Hepatocyte (in vitro differentiated cells): ENCODE measurements at regions not wholly inside any gene's neighbourhood (a gene's known extent, or its start where the extent isn't known, plus 50 kb on each side); places are given as distances from the start of the nearest gene placed in this dataset.

Source experiments
- EZH2 ChIP-seq: fragments of 200-600 bp; sonication (generic); IDR thresholded peaks from 2 replicates; pipeline ENCODE4 v1.6.1; 2016; ENCODE audit warnings: antibody characterized with exemption, mild to moderate bottlenecking, borderline replicate concordance
- TF ChIP-seq, protein P1 (sequence below): fragments of 200-600 bp; sonication (generic); IDR thresholded peaks from 2 replicates; pipeline ENCODE4 v1.5.1; 2016; ENCODE audit warnings: antibody characterized with exemption, mild to moderate bottlenecking; ENCODE audit not compliant: poor library complexity

DNA sequence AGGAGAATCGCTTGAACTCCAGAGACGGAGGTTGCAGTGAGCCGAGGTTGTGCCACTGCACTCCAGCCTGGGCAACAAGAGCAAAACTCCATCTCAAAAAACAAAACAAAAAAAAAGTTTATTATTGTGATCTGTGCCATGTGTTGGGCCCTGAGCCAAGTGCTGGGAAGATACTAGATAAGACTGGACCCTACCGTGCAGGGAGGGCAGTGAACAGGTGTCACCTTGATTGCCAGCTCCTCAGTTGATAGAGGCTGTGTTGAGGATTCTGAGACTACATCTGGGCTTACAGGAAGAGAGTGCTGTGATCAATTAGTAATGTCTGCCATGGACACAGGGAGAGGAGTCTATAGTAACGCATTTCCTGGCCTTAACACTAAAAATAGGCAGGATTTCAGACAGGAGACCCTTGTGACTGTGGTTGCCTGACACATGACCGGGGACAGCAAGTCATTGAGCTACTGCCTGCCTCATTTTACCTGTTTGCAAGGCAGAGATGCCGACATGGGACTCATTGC lies 201.5 kb downstream of the C9orf50 start:
- TF ChIP-seq, protein P1, sequence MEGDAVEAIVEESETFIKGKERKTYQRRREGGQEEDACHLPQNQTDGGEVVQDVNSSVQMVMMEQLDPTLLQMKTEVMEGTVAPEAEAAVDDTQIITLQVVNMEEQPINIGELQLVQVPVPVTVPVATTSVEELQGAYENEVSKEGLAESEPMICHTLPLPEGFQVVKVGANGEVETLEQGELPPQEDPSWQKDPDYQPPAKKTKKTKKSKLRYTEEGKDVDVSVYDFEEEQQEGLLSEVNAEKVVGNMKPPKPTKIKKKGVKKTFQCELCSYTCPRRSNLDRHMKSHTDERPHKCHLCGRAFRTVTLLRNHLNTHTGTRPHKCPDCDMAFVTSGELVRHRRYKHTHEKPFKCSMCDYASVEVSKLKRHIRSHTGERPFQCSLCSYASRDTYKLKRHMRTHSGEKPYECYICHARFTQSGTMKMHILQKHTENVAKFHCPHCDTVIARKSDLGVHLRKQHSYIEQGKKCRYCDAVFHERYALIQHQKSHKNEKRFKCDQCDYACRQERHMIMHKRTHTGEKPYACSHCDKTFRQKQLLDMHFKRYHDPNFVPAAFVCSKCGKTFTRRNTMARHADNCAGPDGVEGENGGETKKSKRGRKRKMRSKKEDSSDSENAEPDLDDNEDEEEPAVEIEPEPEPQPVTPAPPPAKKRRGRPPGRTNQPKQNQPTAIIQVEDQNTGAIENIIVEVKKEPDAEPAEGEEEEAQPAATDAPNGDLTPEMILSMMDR = no peak
- no peak for TF ChIP-seq EZH2
